ENCODE measurements at regions not wholly inside any gene's neighbourhood (a gene's known extent, or its start where the extent isn't known, plus 50 kb on each side); places are given as distances from the start of the nearest gene placed in this dataset.

- intact Hi-C loops (cut with micrococcal nuclease) = no loop called here
- Mint-ChIP-seq H3K9me3 (ENCODE audit: unreplicated experiment) (no peaks in the 10 kb centered on the region), H3K27ac (ENCODE audit: low read depth, unreplicated experiment) (no peak overlapping the region), H3K36me3 (ENCODE audit: insufficient read depth, unreplicated experiment) (no peaks in the 10 kb centered on the region), H3K27me3 (ENCODE audit: insufficient read depth, unreplicated experiment) (peaks cover 26% of the 10 kb centered on the region), H3K4me3 (ENCODE audit: unreplicated experiment) (no peak overlapping the region), H3K4me1 (ENCODE audit: insufficient read depth, unreplicated experiment) (no peaks in the 10 kb centered on the region)
- no TSS peak for BruUV-seq (replicated peaks)
- ChIA-PET CTCF (no interaction called here), POLR2A (no interaction called here)
- DNase-seq (ENCODE audit: unreplicated experiment) = no peak
- TF ChIP-seq CTCF (IDR thresholded peaks at IDR 0.05; ENCODE audit: unreplicated experiment) = no peak
Observed at GRCh38 chr15:29616512-29616911, 205.8 kb downstream of the TJP1 start.

GRCh38 chr15:29615791-29616190 lies 206.5 kb downstream of the TJP1 start:
- H3K4me1 Mint-ChIP-seq (ENCODE audit: insufficient read depth, unreplicated experiment) = no peaks in the 10 kb centered on the region
- DNase-seq (ENCODE audit: unreplicated experiment) = no peak
- no peaks in the 10 kb centered on the region for H3K9me3 Mint-ChIP-seq (ENCODE audit: unreplicated experiment)
- intact Hi-C loops (cut with micrococcal nuclease) = no loop called here
- H3K27ac Mint-ChIP-seq (ENCODE audit: low read depth, unreplicated experiment) = no peak overlapping the region
- H3K27me3 Mint-ChIP-seq (ENCODE audit: insufficient read depth, unreplicated experiment) = peaks cover 33% of the 10 kb centered on the region
- TF ChIP-seq CTCF (IDR thresholded peaks at IDR 0.05; ENCODE audit: unreplicated experiment) = no peak
- ChIA-PET POLR2A (no interaction called here), CTCF (interaction anchor here (0.9 kb wide), 1 partner anchor 43 kb away, joined by 3 read pairs; no protein-coding TSS in a partner anchor)
- BruUV-seq (replicated peaks) = no TSS peak
- H3K4me3 Mint-ChIP-seq (ENCODE audit: unreplicated experiment) = no peak overlapping the region
- no peaks in the 10 kb centered on the region for H3K36me3 Mint-ChIP-seq (ENCODE audit: insufficient read depth, unreplicated experiment)

GRCh38 chr15:29613951-29614382 lies 208.3 kb downstream of the TJP1 start:
- CTCF ChIA-PET = interaction anchor here (0.6 kb wide), 1 partner anchor 424 kb away, joined by 3 read pairs; no protein-coding TSS in a partner anchor
- H3K27me3 Mint-ChIP-seq (ENCODE audit: insufficient read depth, unreplicated experiment) = peaks cover 41% of the 10 kb centered on the region
- intact Hi-C loops (cut with micrococcal nuclease) = no loop called here
- no peak overlapping the region for H3K27ac Mint-ChIP-seq (ENCODE audit: low read depth, unreplicated experiment)
- peak; percentile 32 for TF ChIP-seq CTCF (IDR thresholded peaks at IDR 0.05; ENCODE audit: unreplicated experiment)
- POLR2A ChIA-PET = interaction anchor here (0.6 kb wide), 1 partner anchor 19 kb away, joined by 3 read pairs; no protein-coding TSS in a partner anchor
- no peaks in the 10 kb centered on the region for H3K9me3 Mint-ChIP-seq (ENCODE audit: unreplicated experiment)
- no peaks in the 10 kb centered on the region for H3K4me1 Mint-ChIP-seq (ENCODE audit: insufficient read depth, unreplicated experiment)
- BruUV-seq (replicated peaks) = no TSS peak
- H3K4me3 Mint-ChIP-seq (ENCODE audit: unreplicated experiment) = no peak overlapping the region
- H3K36me3 Mint-ChIP-seq (ENCODE audit: insufficient read depth, unreplicated experiment) = no peaks in the 10 kb centered on the region
- DNase-seq (ENCODE audit: unreplicated experiment) = peak; percentile 5

- no peak for TF ChIP-seq CTCF (IDR thresholded peaks at IDR 0.05; ENCODE audit: unreplicated experiment)
- intact Hi-C loops (cut with micrococcal nuclease) = no loop called here
- no TSS peak for BruUV-seq (replicated peaks)
- Mint-ChIP-seq H3K27ac (ENCODE audit: low read depth, unreplicated experiment) (no peak overlapping the region), H3K36me3 (ENCODE audit: insufficient read depth, unreplicated experiment) (no peaks in the 10 kb centered on the region), H3K9me3 (ENCODE audit: unreplicated experiment) (no peaks in the 10 kb centered on the region), H3K4me3 (ENCODE audit: unreplicated experiment) (no peak overlapping the region), H3K27me3 (ENCODE audit: insufficient read depth, unreplicated experiment) (peaks cover 41% of the 10 kb centered on the region), H3K4me1 (ENCODE audit: insufficient read depth, unreplicated experiment) (no peaks in the 10 kb centered on the region)
- DNase-seq (ENCODE audit: unreplicated experiment) = no peak
- ChIA-PET CTCF (interaction anchor here (0.5 to 1.1 kb wide), 5 partner anchors 10 to 1488 kb away, joined by 3 to 4 read pairs (median 3); no protein-coding TSS in a partner anchor), POLR2A (interaction anchor here (0.6 to 1.2 kb wide), 2 partner anchors 10 to 74 kb away, joined by 3 to 4 read pairs; no protein-coding TSS in a partner anchor)
Observed at GRCh38 chr15:29612701-29613100, 209.6 kb downstream of the TJP1 start.
